ENCODE measurements at regions not wholly inside any gene's neighbourhood (a gene's known extent, or its start where the extent isn't known, plus 50 kb on each side); places are given as distances from the start of the nearest gene placed in this dataset.

DNA sequence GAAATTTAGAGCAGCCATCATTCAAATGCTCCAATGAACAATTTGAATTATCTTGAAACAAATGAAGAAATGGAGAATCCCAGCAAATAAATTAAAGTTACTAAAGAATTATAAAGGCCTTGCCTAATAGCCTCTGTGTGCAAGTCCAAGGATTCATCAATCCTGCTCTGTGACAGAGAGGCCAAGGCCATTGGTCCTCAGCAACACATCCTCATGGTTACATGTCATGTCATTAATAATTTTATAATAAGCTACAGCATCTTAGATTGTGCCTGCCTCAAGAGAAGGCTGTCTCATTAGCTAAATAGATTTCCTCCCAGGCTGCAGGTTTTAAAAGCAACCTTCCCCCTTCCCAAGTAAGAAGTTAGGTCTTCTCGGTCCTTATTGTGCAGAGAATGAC, 611.6 kb downstream of the FBXO15 start:
- TF ChIP-seq EZH2phosphoT487 (IDR thresholded peaks at IDR 0.05; ENCODE audit: low read depth, severe bottlenecking, unreplicated experiment), result no peak
- no peak for TF ChIP-seq EZH2 (IDR thresholded peaks at IDR 0.05; ENCODE audit: borderline replicate concordance)
- TF ChIP-seq, protein P1, sequence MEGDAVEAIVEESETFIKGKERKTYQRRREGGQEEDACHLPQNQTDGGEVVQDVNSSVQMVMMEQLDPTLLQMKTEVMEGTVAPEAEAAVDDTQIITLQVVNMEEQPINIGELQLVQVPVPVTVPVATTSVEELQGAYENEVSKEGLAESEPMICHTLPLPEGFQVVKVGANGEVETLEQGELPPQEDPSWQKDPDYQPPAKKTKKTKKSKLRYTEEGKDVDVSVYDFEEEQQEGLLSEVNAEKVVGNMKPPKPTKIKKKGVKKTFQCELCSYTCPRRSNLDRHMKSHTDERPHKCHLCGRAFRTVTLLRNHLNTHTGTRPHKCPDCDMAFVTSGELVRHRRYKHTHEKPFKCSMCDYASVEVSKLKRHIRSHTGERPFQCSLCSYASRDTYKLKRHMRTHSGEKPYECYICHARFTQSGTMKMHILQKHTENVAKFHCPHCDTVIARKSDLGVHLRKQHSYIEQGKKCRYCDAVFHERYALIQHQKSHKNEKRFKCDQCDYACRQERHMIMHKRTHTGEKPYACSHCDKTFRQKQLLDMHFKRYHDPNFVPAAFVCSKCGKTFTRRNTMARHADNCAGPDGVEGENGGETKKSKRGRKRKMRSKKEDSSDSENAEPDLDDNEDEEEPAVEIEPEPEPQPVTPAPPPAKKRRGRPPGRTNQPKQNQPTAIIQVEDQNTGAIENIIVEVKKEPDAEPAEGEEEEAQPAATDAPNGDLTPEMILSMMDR (IDR thresholded peaks at IDR 0.05; ENCODE audit: poor library complexity), result no peak
- no peaks in the 10 kb centered on the region for H3K9me2 ChIP-seq (replicated peaks; ENCODE audit: insufficient read depth)
- H3K9me3 ChIP-seq (ENCODE audit: low read depth), result no peaks in the 10 kb centered on the region
- no peak overlapping the region for H2AFZ ChIP-seq
- no peaks in the 10 kb centered on the region for H3K79me2 ChIP-seq
- DNase-seq (ENCODE audit: low spot score), result no peak
- H3K36me3 ChIP-seq (replicated peaks; ENCODE audit: insufficient read depth, low read depth), result no peaks in the 10 kb centered on the region
- WGBS (ENCODE audit: low lambda C conversion rate, missing lambda C conversion rate), result 24% methylated on average over 1 of the region's 1 CpG
- H4K20me1 ChIP-seq (ENCODE audit: insufficient read depth, poor library complexity, severe bottlenecking), result no peaks in the 10 kb centered on the region
- no peak overlapping the region for H3K4me3 ChIP-seq
- H3K27ac ChIP-seq, result no peak overlapping the region
- no peaks in the 10 kb centered on the region for H3K27me3 ChIP-seq
- no peak overlapping the region for H3K4me2 ChIP-seq
- no peaks in the 10 kb centered on the region for H3K4me1 ChIP-seq (ENCODE audit: insufficient read depth)

DNA sequence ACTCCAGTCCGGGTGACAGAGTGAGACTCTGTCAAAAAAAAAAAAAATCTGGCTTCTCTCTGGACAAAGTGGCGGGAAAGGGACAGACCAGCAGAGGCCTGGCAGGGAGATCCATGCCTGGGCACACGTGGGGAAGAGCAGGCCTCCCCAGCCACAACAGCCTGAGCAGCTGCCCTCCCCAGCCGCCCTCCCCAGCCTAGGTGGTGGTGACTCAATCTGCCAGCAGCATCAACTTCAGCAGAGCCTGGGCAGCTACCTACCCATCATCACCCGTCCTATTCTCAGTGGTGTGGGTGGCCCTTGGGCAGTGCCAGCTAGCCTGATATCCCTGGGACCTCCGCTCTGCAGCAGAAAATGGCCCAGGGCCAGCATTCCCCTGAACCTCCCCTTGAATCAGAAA, 612.4 kb downstream of the FBXO15 start:
- Histone ChIP-seq H3K79me2 (no peaks in the 10 kb centered on the region), H3K4me1 (ENCODE audit: insufficient read depth) (no peaks in the 10 kb centered on the region), H2AFZ (no peak overlapping the region), H3K9me3 (ENCODE audit: low read depth) (no peaks in the 10 kb centered on the region), H3K4me3 (no peak overlapping the region), H3K27ac (no peak overlapping the region), H3K27me3 (no peaks in the 10 kb centered on the region), H3K4me2 (no peak overlapping the region), H3K9me2 (replicated peaks; ENCODE audit: insufficient read depth) (no peaks in the 10 kb centered on the region), H4K20me1 (ENCODE audit: insufficient read depth, poor library complexity, severe bottlenecking) (no peaks in the 10 kb centered on the region), H3K36me3 (replicated peaks; ENCODE audit: insufficient read depth, low read depth) (no peaks in the 10 kb centered on the region)
- TF ChIP-seq EZH2phosphoT487 (IDR thresholded peaks at IDR 0.05; ENCODE audit: low read depth, severe bottlenecking, unreplicated experiment), result no peak
- TF ChIP-seq EZH2 (IDR thresholded peaks at IDR 0.05; ENCODE audit: borderline replicate concordance), result no peak
- TF ChIP-seq, protein P1 (IDR thresholded peaks at IDR 0.05; ENCODE audit: poor library complexity), result no peak
- no peak for DNase-seq (ENCODE audit: low spot score)
- 91% methylated on average over 6 of the region's 6 CpGs for WGBS (ENCODE audit: low lambda C conversion rate, missing lambda C conversion rate)

DNA sequence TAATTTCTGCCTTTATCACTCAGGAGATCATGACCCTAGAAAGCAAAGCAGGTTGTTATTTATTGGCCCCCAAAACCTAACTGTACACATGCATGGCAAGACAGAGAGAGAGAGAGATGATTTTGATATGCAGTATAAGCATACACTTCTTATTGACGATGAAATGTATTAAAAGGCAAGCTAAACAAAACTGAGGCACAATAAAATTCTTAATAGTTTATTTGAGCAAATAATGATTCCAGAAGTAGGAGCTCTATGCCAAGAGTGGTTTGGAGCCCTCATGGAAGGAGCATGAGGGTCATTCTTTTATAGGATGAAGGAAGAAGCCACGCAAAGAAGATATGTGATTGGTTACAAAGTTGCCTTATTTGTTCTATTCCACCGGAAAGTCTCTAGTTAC, 616.0 kb downstream of the FBXO15 start:
- TF ChIP-seq EZH2 (IDR thresholded peaks at IDR 0.05; ENCODE audit: borderline replicate concordance) (no peak), EZH2phosphoT487 (IDR thresholded peaks at IDR 0.05; ENCODE audit: low read depth, severe bottlenecking, unreplicated experiment) (no peak)
- TF ChIP-seq, protein P1 (IDR thresholded peaks at IDR 0.05; ENCODE audit: poor library complexity), result no peak
- Histone ChIP-seq H4K20me1 (ENCODE audit: insufficient read depth, poor library complexity, severe bottlenecking) (no peaks in the 10 kb centered on the region), H3K4me1 (ENCODE audit: insufficient read depth) (peaks cover 4% of the 10 kb centered on the region), H3K9me3 (ENCODE audit: low read depth) (no peaks in the 10 kb centered on the region), H3K9me2 (replicated peaks; ENCODE audit: insufficient read depth) (no peaks in the 10 kb centered on the region), H3K27ac (no peak overlapping the region), H3K79me2 (no peaks in the 10 kb centered on the region), H3K27me3 (no peaks in the 10 kb centered on the region), H2AFZ (no peak overlapping the region), H3K4me2 (no peak overlapping the region), H3K36me3 (replicated peaks; ENCODE audit: insufficient read depth, low read depth) (no peaks in the 10 kb centered on the region), H3K4me3 (no peak overlapping the region)
- no peak for DNase-seq (ENCODE audit: low spot score)
- 96% methylated on average over 3 of the region's 3 CpGs for WGBS (ENCODE audit: low lambda C conversion rate, missing lambda C conversion rate)

DNA sequence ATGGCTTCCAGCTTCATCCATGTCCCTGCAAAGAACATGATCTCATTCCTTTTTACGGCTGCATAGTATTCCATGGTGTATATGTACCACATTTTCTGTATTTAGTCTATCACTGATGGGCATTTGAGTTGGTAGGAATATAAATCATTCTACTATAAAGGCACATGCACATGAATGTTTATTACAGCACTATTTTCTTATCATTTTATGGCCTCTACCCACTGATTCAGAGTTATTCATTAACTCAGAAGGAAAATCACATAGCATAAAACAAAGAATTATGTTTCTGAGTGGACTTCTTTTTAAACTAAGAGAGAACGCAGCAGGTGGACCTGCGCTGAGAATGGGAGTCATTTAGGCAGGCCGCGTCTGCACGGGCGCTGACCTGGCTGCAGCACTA, 619.6 kb downstream of the FBXO15 start:
- Histone ChIP-seq H3K27ac (no peak overlapping the region), H3K79me2 (no peaks in the 10 kb centered on the region), H3K27me3 (no peaks in the 10 kb centered on the region), H2AFZ (no peak overlapping the region), H3K4me1 (ENCODE audit: insufficient read depth) (peaks cover 4% of the 10 kb centered on the region), H3K9me2 (replicated peaks; ENCODE audit: insufficient read depth) (no peaks in the 10 kb centered on the region), H3K36me3 (replicated peaks; ENCODE audit: insufficient read depth, low read depth) (no peaks in the 10 kb centered on the region), H3K4me2 (no peak overlapping the region), H3K4me3 (no peak overlapping the region), H4K20me1 (ENCODE audit: insufficient read depth, poor library complexity, severe bottlenecking) (no peaks in the 10 kb centered on the region), H3K9me3 (ENCODE audit: low read depth) (no peaks in the 10 kb centered on the region)
- no peak for DNase-seq (ENCODE audit: low spot score)
- TF ChIP-seq EZH2 (IDR thresholded peaks at IDR 0.05; ENCODE audit: borderline replicate concordance) (no peak), EZH2phosphoT487 (IDR thresholded peaks at IDR 0.05; ENCODE audit: low read depth, severe bottlenecking, unreplicated experiment) (no peak)
- TF ChIP-seq, protein P1 (IDR thresholded peaks at IDR 0.05; ENCODE audit: poor library complexity), result no peak
- WGBS (ENCODE audit: low lambda C conversion rate, missing lambda C conversion rate), result 74% methylated on average over 7 of the region's 7 CpGs

Measured in hepatocyte (in vitro differentiated cells).